HFFc6 (cell line): ENCODE measurements at regions not wholly inside any gene's neighbourhood (a gene's known extent, or its start where the extent isn't known, plus 50 kb on each side); places are given as distances from the start of the nearest gene placed in this dataset.
"Not testable (repeated sequence)": the region's sequence is repeated elsewhere in the genome, so short reads cannot be mapped to it uniquely, and the experiment has no call there.

ENCODE experiments used
- DNase-seq: peaks from one replicate; pipeline ENCODE4 v3.0.0-alpha.2; 2018
- H3K27ac Mint-ChIP-seq: 2 replicates; pipeline ENCODE4 v1.8.0; 2020; ENCODE audit warnings: mild to moderate bottlenecking, mixed read lengths
- H3K27me3 Mint-ChIP-seq: 2 replicates; pipeline ENCODE4 v1.8.0; 2021; ENCODE audit warnings: mild to moderate bottlenecking, moderate library complexity, mixed read lengths; ENCODE audit not compliant: insufficient read depth
- H3K36me3 Mint-ChIP-seq: 2 replicates; pipeline ENCODE4 v1.8.0; 2021; ENCODE audit warnings: low read depth, mixed read lengths
- H3K4me1 Mint-ChIP-seq: 2 replicates; pipeline ENCODE4 v1.8.0; 2020; ENCODE audit warnings: low read depth, mixed read lengths
- H3K4me3 Mint-ChIP-seq: 2 replicates; pipeline ENCODE4 v1.8.0; 2020; ENCODE audit warnings: mild to moderate bottlenecking, moderate library complexity, mixed read lengths
- H3K9me3 Mint-ChIP-seq: 2 replicates; pipeline ENCODE4 v1.8.0; 2020; ENCODE audit warnings: mild to moderate bottlenecking, mixed read lengths
- TF ChIP-seq, protein P1 (sequence below): fragments of 200-600 bp; sonication (generic); IDR thresholded peaks from 2 replicates; pipeline ENCODE4 v1.5.0; 2021; ENCODE audit warnings: antibody characterized with exemption, mild to moderate bottlenecking

- Mint-ChIP-seq H3K9me3 (peaks cover 40% of the 10 kb centered on the region), H3K36me3 (no peaks in the 10 kb centered on the region), H3K4me3 (no peak overlapping the region), H3K4me1 (no peaks in the 10 kb centered on the region), H3K27ac (no peak overlapping the region), H3K27me3 (no peaks in the 10 kb centered on the region; the same call in 1 of the 2 replicates)
- DNase-seq = no peak
- TF ChIP-seq, protein P1, sequence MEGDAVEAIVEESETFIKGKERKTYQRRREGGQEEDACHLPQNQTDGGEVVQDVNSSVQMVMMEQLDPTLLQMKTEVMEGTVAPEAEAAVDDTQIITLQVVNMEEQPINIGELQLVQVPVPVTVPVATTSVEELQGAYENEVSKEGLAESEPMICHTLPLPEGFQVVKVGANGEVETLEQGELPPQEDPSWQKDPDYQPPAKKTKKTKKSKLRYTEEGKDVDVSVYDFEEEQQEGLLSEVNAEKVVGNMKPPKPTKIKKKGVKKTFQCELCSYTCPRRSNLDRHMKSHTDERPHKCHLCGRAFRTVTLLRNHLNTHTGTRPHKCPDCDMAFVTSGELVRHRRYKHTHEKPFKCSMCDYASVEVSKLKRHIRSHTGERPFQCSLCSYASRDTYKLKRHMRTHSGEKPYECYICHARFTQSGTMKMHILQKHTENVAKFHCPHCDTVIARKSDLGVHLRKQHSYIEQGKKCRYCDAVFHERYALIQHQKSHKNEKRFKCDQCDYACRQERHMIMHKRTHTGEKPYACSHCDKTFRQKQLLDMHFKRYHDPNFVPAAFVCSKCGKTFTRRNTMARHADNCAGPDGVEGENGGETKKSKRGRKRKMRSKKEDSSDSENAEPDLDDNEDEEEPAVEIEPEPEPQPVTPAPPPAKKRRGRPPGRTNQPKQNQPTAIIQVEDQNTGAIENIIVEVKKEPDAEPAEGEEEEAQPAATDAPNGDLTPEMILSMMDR = no peak
These were observed 297.5 kb downstream of the NAF1 start for GRCh38 chr4:162869157-162869556.

GRCh38 chr4:162866565-162866964, 300.1 kb downstream of the NAF1 start:
- TF ChIP-seq, protein P1 = no peak
- Mint-ChIP-seq H3K4me1 (no peaks in the 10 kb centered on the region), H3K27ac (no peak overlapping the region), H3K36me3 (no peaks in the 10 kb centered on the region), H3K4me3 (no peak overlapping the region), H3K9me3 (peaks cover 44% of the 10 kb centered on the region), H3K27me3 (no peaks in the 10 kb centered on the region; the same call in none of the 2 replicates)
- DNase-seq = no peak

DNA sequence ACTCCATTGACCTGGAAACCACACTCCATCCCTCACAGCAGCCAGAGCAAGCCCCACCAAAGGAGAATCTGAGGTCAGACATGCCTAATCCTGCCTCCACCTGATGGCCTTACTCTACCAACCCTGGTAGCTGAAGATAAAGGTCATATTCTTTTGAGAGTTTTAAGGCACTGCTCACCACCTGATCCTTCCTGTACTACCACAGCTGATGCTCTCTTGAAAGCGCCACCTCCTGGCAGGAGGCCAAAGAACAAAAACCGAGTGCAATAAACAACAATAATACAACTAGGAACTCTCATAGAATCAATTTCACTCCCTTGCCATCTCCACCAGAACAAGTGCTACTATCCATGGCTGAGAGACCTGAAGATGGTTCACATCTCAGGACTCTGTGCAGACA, 301.6 kb downstream of the NAF1 start:
- no peak for DNase-seq
- Mint-ChIP-seq H3K4me1 (no peaks in the 10 kb centered on the region), H3K36me3 (no peaks in the 10 kb centered on the region), H3K9me3 (peaks cover 44% of the 10 kb centered on the region), H3K27me3 (no peaks in the 10 kb centered on the region; the same call in none of the 2 replicates), H3K4me3 (no peak overlapping the region), H3K27ac (no peak overlapping the region)
- TF ChIP-seq, protein P1 = no peak

DNA sequence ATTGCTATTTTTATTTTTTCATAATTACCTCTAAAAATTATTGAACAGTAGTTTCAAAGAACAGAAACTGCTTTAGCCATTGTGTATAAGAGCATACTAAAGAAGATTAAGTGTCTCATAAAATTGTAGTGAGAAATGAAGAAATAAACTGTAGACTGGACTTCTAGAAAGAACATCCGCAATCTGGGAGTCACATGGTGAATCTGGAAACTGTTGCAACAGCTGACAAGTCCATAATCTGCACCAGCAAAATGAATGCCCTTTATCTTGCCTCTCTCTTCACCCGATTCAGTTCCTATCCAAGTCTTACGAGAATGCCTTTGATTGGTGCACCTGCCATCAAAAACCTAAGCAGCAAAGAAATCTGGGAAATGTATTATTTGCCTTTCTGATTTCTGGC, 312.9 kb downstream of the NAF1 start:
- H3K36me3 Mint-ChIP-seq = no peaks in the 10 kb centered on the region
- no peaks in the 10 kb centered on the region for H3K27me3 Mint-ChIP-seq
- no peak overlapping the region for H3K27ac Mint-ChIP-seq
- no peaks in the 10 kb centered on the region for H3K4me1 Mint-ChIP-seq
- DNase-seq = no peak
- H3K9me3 Mint-ChIP-seq = peaks cover 24% of the 10 kb centered on the region
- TF ChIP-seq, protein P1 = no peak
- H3K4me3 Mint-ChIP-seq = no peak overlapping the region

DNA sequence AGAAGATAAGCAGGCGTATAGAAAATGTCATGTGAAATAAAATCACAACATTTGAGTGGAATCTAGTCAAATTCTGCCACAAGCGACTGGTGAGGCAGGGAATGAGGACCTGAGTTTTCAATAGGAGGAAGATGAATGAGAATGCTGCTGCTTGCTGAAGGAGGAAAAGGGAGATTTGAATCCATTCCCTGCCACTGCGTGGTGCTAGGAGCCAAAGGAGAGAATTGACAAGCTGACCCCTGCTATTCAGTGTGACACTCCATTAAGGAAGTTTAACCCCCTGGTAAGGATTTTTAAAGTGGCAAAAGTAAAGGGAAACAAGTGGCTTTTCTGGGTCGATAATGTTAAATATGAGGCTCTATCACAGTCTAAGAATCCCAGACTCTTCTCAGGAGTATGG, 314.0 kb downstream of the NAF1 start:
- Mint-ChIP-seq H3K27me3 (no peaks in the 10 kb centered on the region), H3K36me3 (no peaks in the 10 kb centered on the region), H3K9me3 (peaks cover 21% of the 10 kb centered on the region), H3K4me1 (no peaks in the 10 kb centered on the region), H3K4me3 (no peak overlapping the region), H3K27ac (no peak overlapping the region)
- no peak for DNase-seq
- TF ChIP-seq, protein P1 = no peak

DNA sequence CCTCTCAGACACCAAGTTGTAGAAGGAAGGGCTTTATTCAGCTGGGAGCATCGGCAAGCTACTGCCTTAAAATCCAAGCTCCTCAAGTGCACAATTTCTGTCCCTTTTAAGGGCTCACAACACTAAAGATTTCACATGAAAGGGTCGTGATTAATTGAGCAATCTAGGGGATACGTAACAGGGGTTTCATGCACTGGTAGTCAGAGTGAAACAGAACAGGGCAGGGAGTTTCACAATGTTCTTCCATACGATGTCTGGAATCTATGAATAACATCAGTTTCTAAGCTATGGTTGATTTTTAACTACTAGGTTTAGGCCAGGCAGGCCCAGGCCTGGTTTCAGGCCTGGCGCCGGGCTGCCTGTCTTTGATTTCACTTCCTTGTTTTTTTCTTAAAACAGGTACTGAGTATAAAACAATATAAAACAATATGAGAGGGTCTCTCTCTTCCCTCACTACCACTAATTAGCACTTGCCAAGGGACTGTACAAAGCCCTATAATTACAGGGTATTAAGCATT, 315.4 kb downstream of the NAF1 start:
- not testable (repeated sequence) for DNase-seq, H3K4me3 Mint-ChIP-seq, H3K27ac Mint-ChIP-seq, H3K36me3 Mint-ChIP-seq, H3K4me1 Mint-ChIP-seq, H3K27me3 Mint-ChIP-seq
- H3K9me3 Mint-ChIP-seq = peaks cover 23% of the 10 kb centered on the region
